Psoas muscle (tissue), 7 donors: ENCODE measurements at regions not wholly inside any gene's neighbourhood (a gene's known extent, or its start where the extent isn't known, plus 50 kb on each side); places are given as distances from the start of the nearest gene placed in this dataset.

Experiments used
- ATAC-seq, 4 donors: fragments of 200-7000 bp; cut with Tn5 transposase; one replicate each; pipeline ENCODE4 v1.9.1; 2020; ENCODE audit warnings: moderate library complexity in 3 of 4, mild to moderate bottlenecking in 2 of 4
- DNase-seq, 2 donors: peaks; one replicate each; pipeline ENCODE4 v3.0.0-alpha.2; 2020
- H3K27ac ChIP-seq: fragments of 200-600 bp; one replicate; pipeline ENCODE4 v1.8.0; 2022
- H3K27me3 ChIP-seq, 3 donors: fragments of 200-600 bp in 1 of 3; one replicate each; pipeline versions ENCODE4 v1.6.1 to v1.8.0; 2013 to 2022; ENCODE audit warnings: low read length in 2 of 3, mild to moderate bottlenecking in 2 of 3, moderate library complexity in 1 of 3; ENCODE audit not compliant: insufficient read depth in 3 of 3
- H3K36me3 ChIP-seq, 2 donors: fragments of 200-600 bp in 1 of 2; one replicate each; pipeline versions ENCODE4 v1.6.1 to v1.8.0; 2013 to 2022; ENCODE audit warnings: low read depth in 1 of 2, mild to moderate bottlenecking in 1 of 2, moderate library complexity in 1 of 2; ENCODE audit not compliant: insufficient read depth in 1 of 2
- H3K4me1 ChIP-seq: fragments of 200-600 bp; one replicate; pipeline ENCODE4 v1.8.0; 2022
- H3K4me3 ChIP-seq: fragments of 200-600 bp; one replicate; pipeline ENCODE4 v1.8.0; 2022; ENCODE audit warnings: mild to moderate bottlenecking
- H3K9me3 ChIP-seq: fragments of 200-600 bp; one replicate; pipeline ENCODE4 v1.8.0; 2022
- WGBS, 3 donors: extraction: QIAGEN DNeasy Blood & Tissue Kit; methylation state at CpG; one replicate each; pipeline versions ENCODE4 v1.1.6 to v1.1.7; 2013; 5-methylcytosine and 5-hydroxymethylcytosine counted together
- intact Hi-C, 2 donors: fragments of 100-400 bp; cut with DNase I; formaldehyde crosslinking; loops; one replicate each; pipeline versions ENCODE4 v1.11.0 to v1.14.2; 2022
- TF ChIP-seq, protein P1 (sequence below): fragments of 200-600 bp; IDR thresholded peaks from one replicate; pipeline ENCODE4 v1.8.0; 2022; ENCODE audit warnings: antibody characterized with exemption
- donor health status: healthy with polysubstance abuse.
- donor health status: DM: no; HTN: no; CAD: no; lungs with moderate emphysema.
- donor health status: Bipolar disorder and iron deficiency.
- donor health status: healthy.
- donor health status: DM: yes; HTN: yes; CAD: no.
- donor health status: DM: no; HTN: no; CAD: no.
- donor health status: DM: yes; HTN: yes; CAD: no.

DNA sequence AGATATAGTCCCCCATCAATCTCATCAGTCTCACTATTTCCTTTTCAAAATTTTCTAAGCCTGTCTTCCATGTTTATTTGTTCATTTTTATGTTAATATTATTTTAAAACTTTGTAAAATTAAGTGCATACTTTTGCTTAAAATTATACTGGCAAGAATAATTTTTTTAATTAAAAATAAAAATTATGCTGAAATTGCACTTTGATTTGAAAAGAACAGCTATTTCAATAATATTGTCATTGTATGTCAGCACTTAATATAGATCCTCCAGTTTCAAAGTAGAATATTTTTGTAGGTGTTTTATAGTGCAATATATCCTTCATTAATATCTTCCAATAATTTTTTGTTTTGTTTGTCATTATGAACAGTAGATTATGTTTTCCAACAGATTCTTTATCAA lies 99.0 kb upstream of the MAGI2 start:
- intact Hi-C loops = no loop called here
- Histone ChIP-seq H3K9me3 (no peaks in the 10 kb centered on the region), H3K27me3 (no peaks in the 10 kb centered on the region), H3K36me3 (no peaks in the 10 kb centered on the region), H3K4me1 (no peaks in the 10 kb centered on the region), H3K27ac (no peak overlapping the region), H3K4me3 (no peak overlapping the region)
- DNase-seq (no peak), ATAC-seq (no peak)
- TF ChIP-seq, protein P1, sequence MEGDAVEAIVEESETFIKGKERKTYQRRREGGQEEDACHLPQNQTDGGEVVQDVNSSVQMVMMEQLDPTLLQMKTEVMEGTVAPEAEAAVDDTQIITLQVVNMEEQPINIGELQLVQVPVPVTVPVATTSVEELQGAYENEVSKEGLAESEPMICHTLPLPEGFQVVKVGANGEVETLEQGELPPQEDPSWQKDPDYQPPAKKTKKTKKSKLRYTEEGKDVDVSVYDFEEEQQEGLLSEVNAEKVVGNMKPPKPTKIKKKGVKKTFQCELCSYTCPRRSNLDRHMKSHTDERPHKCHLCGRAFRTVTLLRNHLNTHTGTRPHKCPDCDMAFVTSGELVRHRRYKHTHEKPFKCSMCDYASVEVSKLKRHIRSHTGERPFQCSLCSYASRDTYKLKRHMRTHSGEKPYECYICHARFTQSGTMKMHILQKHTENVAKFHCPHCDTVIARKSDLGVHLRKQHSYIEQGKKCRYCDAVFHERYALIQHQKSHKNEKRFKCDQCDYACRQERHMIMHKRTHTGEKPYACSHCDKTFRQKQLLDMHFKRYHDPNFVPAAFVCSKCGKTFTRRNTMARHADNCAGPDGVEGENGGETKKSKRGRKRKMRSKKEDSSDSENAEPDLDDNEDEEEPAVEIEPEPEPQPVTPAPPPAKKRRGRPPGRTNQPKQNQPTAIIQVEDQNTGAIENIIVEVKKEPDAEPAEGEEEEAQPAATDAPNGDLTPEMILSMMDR = no peak

GRCh38 chr7:79548727-79549126 lies 95.3 kb upstream of the MAGI2 start:
- TF ChIP-seq, protein P1 = no peak
- ATAC-seq = no peak
- Histone ChIP-seq H3K9me3 (no peaks in the 10 kb centered on the region), H3K4me1 (no peaks in the 10 kb centered on the region), H3K27me3 (no peaks in the 10 kb centered on the region), H3K4me3 (no peak overlapping the region), H3K36me3 (no peaks in the 10 kb centered on the region), H3K27ac (no peak overlapping the region)
- intact Hi-C loops = no loop called here
- DNase-seq = no peak
- WGBS, 3 donors = 40 to 45% (median 43%) methylated on average over 3 of the region's 3 CpGs

DNA sequence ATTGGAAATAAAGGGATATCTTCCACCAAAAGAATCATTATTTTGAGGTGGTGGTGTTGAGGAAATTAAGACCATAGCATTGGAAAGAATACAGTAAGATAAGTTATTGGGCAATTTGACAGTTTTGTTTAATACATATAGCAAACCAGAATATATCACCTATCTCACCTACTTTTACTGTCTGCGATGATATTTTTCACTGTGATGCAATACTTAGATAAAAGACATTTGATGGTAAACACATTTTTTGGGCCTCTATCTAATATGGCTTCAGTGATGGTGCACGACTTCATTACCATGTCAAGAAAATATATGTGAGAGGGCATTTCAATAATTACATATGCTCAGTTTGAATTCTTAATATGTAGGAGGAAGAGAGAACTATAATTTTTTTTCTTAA lies 93.7 kb upstream of the MAGI2 start:
- Histone ChIP-seq H3K36me3 (no peaks in the 10 kb centered on the region), H3K9me3 (no peaks in the 10 kb centered on the region), H3K27ac (no peak overlapping the region), H3K4me3 (no peak overlapping the region), H3K27me3 (no peaks in the 10 kb centered on the region), H3K4me1 (no peaks in the 10 kb centered on the region)
- 83 to 91% (median 90%) methylated on average over 2 of the region's 2 CpGs for WGBS, 3 donors
- TF ChIP-seq, protein P1 = no peak
- ATAC-seq (no peak), DNase-seq (no peak)
- intact Hi-C loops = no loop called here

- no peaks in the 10 kb centered on the region for H3K36me3 ChIP-seq
- TF ChIP-seq, protein P1 = no peak
- no peak for ATAC-seq
- no peak overlapping the region for H3K4me3 ChIP-seq
- no peaks in the 10 kb centered on the region for H3K27me3 ChIP-seq
- H3K27ac ChIP-seq = no peak overlapping the region
- intact Hi-C loops = no loop called here
- 67 to 84% (median 72%) methylated on average over 1 of the region's 1 CpG for WGBS, 3 donors
- H3K4me1 ChIP-seq = no peaks in the 10 kb centered on the region
- no peak for DNase-seq
- no peaks in the 10 kb centered on the region for H3K9me3 ChIP-seq
These were observed 87.1 kb upstream of the MAGI2 start for GRCh38 chr7:79540592-79540991.

DNA sequence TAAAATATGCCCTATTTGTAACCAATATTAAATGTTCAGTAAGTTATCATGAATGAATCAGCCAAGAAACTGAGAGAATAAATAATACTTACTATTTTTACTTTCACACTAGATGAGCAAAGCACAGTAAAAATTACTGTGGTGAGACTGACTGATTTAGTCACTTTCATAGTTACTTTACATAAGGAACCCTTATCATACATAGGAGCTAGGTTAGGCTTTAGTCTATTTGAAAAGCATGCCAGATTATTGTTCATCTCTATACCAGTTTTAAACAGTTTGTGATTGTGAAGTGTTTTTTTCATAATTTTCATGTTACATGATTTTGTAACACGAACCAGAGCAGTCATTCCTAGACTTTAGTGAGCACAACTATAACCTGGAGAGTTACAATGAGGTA lies 80.7 kb upstream of the MAGI2 start:
- whole genome bisulfite sequencing, 3 donors = 24 to 58% (median 32%) methylated on average over 1 of the region's 1 CpG
- no peaks in the 10 kb centered on the region for H3K9me3 ChIP-seq
- H3K4me1 ChIP-seq = no peaks in the 10 kb centered on the region
- intact Hi-C loops = no loop called here
- no peaks in the 10 kb centered on the region for H3K27me3 ChIP-seq
- H3K27ac ChIP-seq = no peak overlapping the region
- no peak overlapping the region for H3K4me3 ChIP-seq
- DNase-seq = no peak
- H3K36me3 ChIP-seq = no peaks in the 10 kb centered on the region
- TF ChIP-seq, protein P1 = no peak
- no peak for ATAC-seq
